HG03103 (cell line): ENCODE measurements at regions not wholly inside any gene's neighbourhood (a gene's known extent, or its start where the extent isn't known, plus 50 kb on each side); places are given as distances from the start of the nearest gene placed in this dataset.
A peak's percentile ranks its signal among the peaks of the same experiment; 100 is the strongest.

Experiments used
- ATAC-seq: cut with Tn5 transposase; IDR thresholded peaks from one replicate; pipeline ENCODE4 v1.9.1; 2021; ENCODE audit warnings: low read depth; ENCODE audit not compliant: unreplicated experiment

DNA sequence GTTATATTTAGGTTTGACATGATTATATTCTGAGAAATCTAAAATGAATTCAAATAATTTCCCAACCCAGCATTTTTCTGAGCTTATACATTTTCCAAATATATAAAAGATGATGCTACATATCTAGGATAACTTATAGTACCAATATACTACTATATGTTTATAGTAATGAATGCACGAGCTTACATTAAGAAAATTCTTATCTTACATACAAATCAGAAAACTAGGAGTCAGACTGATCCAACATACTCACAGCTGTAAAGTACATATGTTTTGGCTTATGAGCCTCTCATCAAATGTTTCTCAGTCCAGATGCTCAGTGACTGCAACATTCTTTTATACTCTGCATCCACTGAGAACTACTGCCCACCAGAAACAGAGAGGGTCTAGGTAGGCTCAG lies 491.3 kb upstream of the KLF12 start:
- no peak for ATAC-seq

DNA sequence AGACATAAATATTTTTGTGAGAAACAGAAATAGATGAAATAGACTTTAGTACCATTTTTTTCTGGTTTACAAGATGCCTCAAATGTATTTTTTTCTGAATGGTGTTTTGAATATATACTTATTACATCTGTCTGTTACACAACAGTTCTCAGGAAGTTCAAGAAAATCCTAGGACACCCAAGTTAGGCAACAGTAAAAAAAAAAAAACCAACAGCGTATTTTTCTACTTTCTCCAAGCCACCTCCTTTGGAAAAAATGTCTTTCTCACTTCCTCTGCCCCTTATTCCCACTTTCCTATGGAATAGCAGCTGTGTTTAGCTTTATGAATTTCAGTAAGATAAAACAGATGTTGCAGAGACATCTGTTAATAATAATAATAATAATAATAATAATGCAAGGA lies 489.6 kb upstream of the KLF12 start:
- ATAC-seq = no peak

GRCh38 chr13:74622284-74622683 lies 488.1 kb upstream of the KLF12 start:
- no peak for ATAC-seq

- ATAC-seq = no peak
These were observed 486.5 kb upstream of the KLF12 start for GRCh38 chr13:74620711-74621110.

DNA sequence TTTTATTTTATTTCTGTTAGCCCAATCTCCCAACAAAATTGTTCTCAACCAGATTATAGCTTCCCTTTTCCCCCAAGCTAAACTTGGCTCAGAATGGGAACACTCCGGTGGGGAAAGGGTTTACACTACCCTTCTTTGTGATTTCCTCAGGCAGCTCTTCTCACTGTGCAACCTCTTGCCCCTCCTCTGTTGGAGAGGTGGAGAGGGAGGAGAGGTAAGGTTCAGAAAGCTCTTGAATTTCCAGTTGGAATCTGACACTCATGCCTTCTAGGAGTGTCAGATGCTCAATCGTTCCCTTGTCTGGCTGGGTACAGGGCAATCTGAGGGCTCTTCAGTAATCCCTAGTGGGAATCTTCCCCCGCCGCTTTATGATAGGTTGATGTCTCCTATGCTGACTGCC lies 486.1 kb upstream of the KLF12 start:
- no peak for ATAC-seq

DNA sequence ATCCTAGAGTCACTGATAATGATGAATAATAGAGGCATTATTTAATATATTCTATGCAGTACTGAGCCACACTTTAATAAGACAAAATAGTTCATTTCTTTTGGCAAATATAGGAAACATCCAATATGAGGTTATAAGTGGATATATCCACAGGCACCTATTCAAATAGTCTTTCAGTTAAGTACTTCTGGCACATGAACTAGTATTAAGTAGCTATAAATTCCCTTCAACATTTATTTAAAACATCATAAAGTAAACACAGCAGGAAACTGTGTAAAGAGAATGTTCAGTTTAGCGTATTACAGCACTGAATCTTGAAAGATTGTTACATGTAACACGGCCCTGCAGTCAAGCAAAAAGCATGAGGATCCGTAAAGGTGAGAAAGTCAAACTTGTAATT lies 463.3 kb upstream of the KLF12 start:
- no peak for ATAC-seq

- no peak for ATAC-seq
These were observed 462.5 kb upstream of the KLF12 start for GRCh38 chr13:74596691-74597090.

- ATAC-seq = no peak
These were observed 459.5 kb upstream of the KLF12 start for GRCh38 chr13:74593688-74594087.

DNA sequence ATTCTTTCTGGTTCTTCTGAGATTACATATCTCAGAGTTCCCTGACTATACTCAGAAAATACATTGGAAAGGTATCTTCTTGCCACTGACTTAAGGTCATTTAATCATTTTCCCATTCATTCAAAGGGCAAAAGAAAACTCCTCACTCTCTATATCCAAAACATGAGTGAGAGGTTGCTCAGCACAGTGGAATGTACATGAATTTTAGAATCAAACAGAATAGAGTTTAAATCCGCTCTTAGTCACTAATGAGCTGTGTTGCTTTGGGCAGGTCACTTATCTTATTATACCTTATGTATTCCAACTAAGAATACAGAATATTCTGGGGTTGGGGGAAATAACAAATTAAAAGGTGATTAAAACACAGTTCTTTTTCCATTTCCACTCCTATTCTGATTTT lies 452.6 kb upstream of the KLF12 start:
- no peak for ATAC-seq

DNA sequence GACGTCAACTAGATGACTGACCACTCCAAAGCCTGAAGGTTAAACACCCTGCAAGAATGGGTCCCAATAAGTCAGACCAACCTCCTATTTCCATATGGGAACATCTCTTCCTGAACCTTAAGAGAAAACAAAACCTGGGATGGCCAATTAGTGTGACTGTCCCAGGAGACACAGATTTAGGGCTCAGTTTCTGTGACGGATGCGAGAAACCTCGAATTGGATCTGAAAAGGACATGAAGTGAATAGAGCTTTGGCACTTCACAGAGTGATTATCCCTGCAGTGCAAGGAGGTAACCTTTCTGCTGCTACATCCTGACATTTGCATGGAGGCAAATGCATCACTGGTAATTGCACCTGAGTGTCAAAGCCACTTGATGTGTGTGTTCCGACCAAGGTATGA lies 442.2 kb upstream of the KLF12 start:
- ATAC-seq = no peak

GRCh38 chr13:74575729-74576125 lies 441.5 kb upstream of the KLF12 start:
- no peak for ATAC-seq

DNA sequence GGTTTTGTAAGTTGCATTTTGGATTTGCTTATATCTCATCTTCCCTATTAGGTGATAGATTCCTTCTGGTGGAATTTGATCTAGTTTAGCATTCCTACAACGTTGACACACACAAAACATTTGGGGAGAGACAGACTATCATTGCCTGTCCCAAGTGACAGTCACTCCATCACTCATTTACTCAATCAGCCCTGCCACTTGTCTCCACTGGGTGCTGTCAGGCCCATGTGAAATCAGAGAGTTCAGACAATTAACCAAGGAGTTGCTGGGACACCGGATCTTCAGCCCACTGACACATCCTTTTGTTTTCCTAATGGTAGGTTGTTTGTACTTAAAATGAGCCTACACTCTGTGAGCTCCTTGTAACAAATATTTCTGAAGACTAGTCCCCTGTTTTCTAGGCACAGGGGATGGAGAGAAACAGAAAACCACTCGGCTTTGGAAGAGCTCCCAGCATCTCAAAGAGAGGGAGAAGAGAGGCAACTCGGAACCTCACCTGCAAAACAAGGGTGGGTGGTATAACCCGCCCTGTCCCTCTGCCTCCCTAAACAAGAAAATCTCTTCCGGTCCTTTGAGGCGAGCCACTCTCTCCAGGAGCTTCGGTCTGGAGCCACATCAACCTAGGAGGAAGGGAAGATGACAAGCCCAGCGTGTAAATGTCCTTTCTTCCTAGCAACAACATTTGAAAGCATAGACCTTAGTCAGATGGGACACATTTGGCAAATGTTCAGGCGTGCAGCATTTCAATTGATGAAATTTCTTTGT lies 440.9 kb upstream of the KLF12 start:
- ATAC-seq = no peak

GRCh38 chr13:74573654-74574053 lies 439.4 kb upstream of the KLF12 start:
- ATAC-seq = no peak

DNA sequence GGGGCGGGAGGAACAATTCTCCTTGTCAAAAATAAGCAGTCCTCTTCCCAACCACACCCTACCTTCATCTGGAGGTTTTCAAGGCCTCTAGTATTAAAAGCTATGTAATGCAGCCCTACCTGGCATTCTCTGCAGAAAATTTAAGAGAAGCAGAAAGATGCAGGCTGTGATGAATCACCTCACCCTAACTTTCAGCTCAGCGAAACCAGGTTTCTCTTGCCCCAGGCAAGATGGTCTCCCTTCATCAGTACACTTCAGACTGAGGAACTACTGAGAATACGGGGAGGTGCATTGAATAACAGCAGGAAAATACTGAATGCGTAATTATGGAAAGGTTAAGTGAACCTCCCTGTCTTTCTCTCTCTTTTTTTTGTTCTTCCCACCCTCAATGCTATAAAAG lies 437.6 kb upstream of the KLF12 start:
- no peak for ATAC-seq

DNA sequence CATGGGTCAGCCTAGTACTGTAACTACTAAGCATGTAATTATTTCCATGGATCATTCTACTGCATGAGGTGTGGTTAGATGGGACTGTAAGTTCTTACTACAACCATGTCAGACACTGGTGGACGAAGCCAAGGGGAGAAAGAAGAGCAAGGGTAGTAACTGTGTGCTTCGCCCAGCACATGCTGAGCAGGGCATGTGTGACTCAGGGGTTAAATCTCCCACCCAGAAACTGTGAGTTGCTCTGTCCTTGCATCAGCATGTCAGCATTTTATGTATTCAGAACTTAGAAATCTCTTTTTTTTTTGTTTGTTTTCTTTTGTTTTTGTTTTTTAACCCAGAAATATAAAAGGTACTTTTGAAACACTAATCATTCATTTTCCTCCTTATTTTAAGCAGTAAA lies 436.6 kb upstream of the KLF12 start:
- no peak for ATAC-seq

DNA sequence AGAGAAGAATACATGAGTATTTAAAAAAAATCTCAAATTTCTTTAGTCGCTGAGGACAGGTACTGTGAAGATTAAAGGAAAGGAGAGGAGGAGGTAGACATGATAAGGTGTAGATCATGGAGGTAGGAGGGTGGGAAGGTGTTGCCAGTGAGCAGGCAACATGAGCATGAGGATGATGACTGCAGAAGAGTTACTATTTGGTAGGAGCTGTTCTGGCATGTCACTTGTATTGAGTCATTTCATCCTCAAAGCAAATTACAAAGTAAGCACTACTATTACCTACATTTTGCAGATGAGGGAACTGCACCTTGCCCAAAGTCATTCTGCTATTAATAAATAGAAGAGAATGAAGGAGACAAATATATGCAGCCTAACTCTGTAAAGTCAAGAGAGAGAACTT lies 435.8 kb upstream of the KLF12 start:
- no peak for ATAC-seq

GRCh38 chr13:74569251-74569650 lies 435.0 kb upstream of the KLF12 start:
- no peak for ATAC-seq

GRCh38 chr13:74567485-74567884 lies 433.3 kb upstream of the KLF12 start:
- no peak for ATAC-seq

DNA sequence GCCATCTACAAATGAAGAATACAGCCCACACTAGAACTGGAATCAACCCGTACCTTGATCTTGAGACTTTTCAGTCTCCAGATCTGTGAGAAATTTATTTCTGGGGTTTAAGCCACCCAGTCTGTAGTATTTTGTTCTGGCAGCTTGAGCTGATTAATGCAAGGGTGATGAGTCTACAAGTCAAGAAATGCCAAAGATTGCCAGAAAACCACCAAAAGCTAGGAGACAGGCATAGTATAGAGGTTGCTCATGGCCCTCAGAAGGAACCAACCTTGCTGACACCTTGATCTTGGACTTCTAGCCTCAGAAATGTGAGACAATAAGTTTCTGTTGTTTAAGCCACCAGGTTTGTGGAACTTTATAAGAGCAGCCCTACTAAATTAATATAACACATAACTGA lies 428.2 kb upstream of the KLF12 start:
- no peak for ATAC-seq

DNA sequence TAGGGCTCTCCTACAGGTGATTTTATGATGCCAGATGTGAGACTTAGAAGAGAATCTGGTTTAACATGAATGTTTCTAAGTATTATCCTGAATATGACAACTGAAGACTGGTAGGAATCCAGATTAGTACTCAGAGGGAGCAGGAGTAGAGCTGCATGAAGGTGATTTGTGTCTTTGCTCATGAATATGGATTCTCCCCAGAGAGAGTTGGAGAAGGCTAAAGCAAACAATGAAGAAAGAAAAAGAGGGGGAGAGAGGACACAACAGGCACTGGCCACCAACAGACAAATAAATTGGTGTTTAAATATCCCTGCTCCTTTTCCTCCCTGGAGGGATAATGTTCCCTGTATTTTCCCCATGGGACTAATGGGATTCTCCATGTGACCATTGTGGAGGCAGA lies 427.0 kb upstream of the KLF12 start:
- no peak for ATAC-seq

GRCh38 chr13:74560325-74560724 lies 426.1 kb upstream of the KLF12 start:
- ATAC-seq = peak; percentile 72

- no peak for ATAC-seq
These were observed 423.7 kb upstream of the KLF12 start for GRCh38 chr13:74557870-74558269.
